Thyroid gland (tissue), 4 donors: ENCODE measurements at regions not wholly inside any gene's neighbourhood (a gene's known extent, or its start where the extent isn't known, plus 50 kb on each side); places are given as distances from the start of the nearest gene placed in this dataset.

Source experiments
- POLR2A ChIP-seq, 2 donors: fragments of 450-650 bp; IDR thresholded peaks; one replicate each; pipeline ENCODE4 v1.6.1; 2017; ENCODE audit warnings: antibody characterized with exemption in 2 of 2, mild to moderate bottlenecking in 2 of 2, moderate library complexity in 1 of 2
- TF ChIP-seq, protein P1 (sequence below), 6 experiments: fragments of 200-600 bp in 3 of 6; fragments of 450-650 bp in 3 of 6; sonication (generic) in 3 of 6; IDR thresholded peaks; one replicate each; pipeline ENCODE4 v1.5.1; 2016 to 2019; ENCODE audit warnings: antibody characterized with exemption in 6 of 6, mild to moderate bottlenecking in 2 of 6, inconsistent platforms in 1 of 6, moderate library complexity in 1 of 6

DNA sequence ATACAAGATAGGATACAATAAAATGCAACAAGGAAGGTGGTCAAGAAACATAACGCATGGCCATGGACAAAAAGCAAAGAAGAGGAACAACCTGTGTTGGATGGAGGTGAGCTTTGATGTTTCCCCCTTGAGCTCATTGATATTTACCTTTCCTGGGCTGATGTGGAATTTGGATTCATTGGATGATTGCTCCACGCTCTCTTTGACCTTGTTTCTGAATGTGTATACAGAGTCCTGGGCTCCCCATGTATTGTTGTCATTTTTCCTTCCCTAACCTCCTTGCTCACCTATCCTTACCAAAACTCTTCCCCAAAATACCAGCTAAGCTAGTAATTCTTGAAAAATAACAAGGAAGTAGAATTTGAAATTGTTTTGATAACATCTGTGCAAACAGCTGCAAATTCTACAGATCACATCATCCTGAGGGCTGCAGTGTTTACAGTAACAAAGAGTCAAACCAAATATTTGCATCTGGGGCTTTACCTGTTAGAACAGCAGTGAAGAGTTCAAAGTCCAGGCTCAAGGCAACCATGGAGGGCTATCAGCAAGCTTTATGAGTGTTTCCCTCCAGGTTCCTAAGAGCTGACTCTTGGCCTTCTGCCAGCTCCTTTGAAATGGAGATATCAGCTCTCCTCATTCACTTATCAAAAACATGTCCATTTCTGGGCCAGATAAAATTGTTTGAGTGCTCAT is 214.3 kb upstream of the MARCKS start:
- TF ChIP-seq, protein P1, sequence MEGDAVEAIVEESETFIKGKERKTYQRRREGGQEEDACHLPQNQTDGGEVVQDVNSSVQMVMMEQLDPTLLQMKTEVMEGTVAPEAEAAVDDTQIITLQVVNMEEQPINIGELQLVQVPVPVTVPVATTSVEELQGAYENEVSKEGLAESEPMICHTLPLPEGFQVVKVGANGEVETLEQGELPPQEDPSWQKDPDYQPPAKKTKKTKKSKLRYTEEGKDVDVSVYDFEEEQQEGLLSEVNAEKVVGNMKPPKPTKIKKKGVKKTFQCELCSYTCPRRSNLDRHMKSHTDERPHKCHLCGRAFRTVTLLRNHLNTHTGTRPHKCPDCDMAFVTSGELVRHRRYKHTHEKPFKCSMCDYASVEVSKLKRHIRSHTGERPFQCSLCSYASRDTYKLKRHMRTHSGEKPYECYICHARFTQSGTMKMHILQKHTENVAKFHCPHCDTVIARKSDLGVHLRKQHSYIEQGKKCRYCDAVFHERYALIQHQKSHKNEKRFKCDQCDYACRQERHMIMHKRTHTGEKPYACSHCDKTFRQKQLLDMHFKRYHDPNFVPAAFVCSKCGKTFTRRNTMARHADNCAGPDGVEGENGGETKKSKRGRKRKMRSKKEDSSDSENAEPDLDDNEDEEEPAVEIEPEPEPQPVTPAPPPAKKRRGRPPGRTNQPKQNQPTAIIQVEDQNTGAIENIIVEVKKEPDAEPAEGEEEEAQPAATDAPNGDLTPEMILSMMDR (IDR thresholded peaks at IDR 0.05): no peak
- no peak for TF ChIP-seq POLR2A (IDR thresholded peaks at IDR 0.05)
